CMK (cell line): ENCODE measurements at regions not wholly inside any gene's neighbourhood (a gene's known extent, or its start where the extent isn't known, plus 50 kb on each side); places are given as distances from the start of the nearest gene placed in this dataset.
"Not testable (repeated sequence)": the region's sequence is repeated elsewhere in the genome, so short reads cannot be mapped to it uniquely, and the experiment has no call there.

ENCODE experiments used
- DNase-seq: peaks from one replicate; pipeline ENCODE4 v3.0.0-alpha.2; 2010; ENCODE audit warnings: low read depth

- DNase-seq = no peak
Measured at GRCh38 chr22:46026899-46027210, 49.9 kb upstream of the WNT7B start.

- no peak for DNase-seq
Measured at GRCh38 chr22:46027211-46028105, 50.5 kb upstream of the WNT7B start.

- no peak for DNase-seq
Measured at GRCh38 chr22:46028106-46028991, 51.4 kb upstream of the WNT7B start.

GRCh38 chr22:46029036-46029435 lies 52.1 kb upstream of the WNT7B start:
- no peak for DNase-seq

GRCh38 chr22:46029574-46030200 lies 52.7 kb upstream of the WNT7B start:
- DNase-seq = no peak

GRCh38 chr22:46030231-46030880 lies 53.4 kb upstream of the WNT7B start:
- DNase-seq = no peak

- DNase-seq = no peak
Measured at GRCh38 chr22:46031066-46031465, 54.1 kb upstream of the WNT7B start.

- DNase-seq = no peak
Measured at GRCh38 chr22:46031557-46031956, 54.6 kb upstream of the WNT7B start.

GRCh38 chr22:46031965-46032851 lies 55.2 kb upstream of the WNT7B start:
- DNase-seq = no peak

- DNase-seq = no peak
Measured at GRCh38 chr22:46033256-46034200, 56.6 kb upstream of the WNT7B start.

GRCh38 chr22:46034480-46034879 lies 57.5 kb upstream of the WNT7B start:
- not testable (repeated sequence) for DNase-seq

GRCh38 chr22:46035380-46035741 lies 58.4 kb upstream of the WNT7B start:
- no peak for DNase-seq

- DNase-seq = peak; percentile 93
Measured at GRCh38 chr22:46035742-46036557, 59.0 kb upstream of the WNT7B start.

GRCh38 chr22:46036558-46037408 lies 59.8 kb upstream of the WNT7B start:
- DNase-seq = no peak

- DNase-seq = no peak
Measured at GRCh38 chr22:46038174-46038487, 61.2 kb upstream of the WNT7B start.

GRCh38 chr22:46038516-46039430 lies 61.8 kb upstream of the WNT7B start:
- DNase-seq = no peak

GRCh38 chr22:46039535-46039934 lies 62.6 kb upstream of the WNT7B start:
- DNase-seq = no peak
